Activated CD4-positive, alpha-beta memory T cell treated with anti-CD3 and anti-CD28 coated beads for 36 hours (primary cell): ENCODE measurements at regions not wholly inside any gene's neighbourhood (a gene's known extent, or its start where the extent isn't known, plus 50 kb on each side); places are given as distances from the start of the nearest gene placed in this dataset.

Source experiments
- CTCF ChIA-PET: fragments of 350-600 bp; sonication (Branson Sonifier 250); formaldehyde crosslinking; loops from one replicate; lab custom pipeline; 2021; ENCODE audit warnings: antibody characterized with exemption, inconsistent platforms; lab: Charles Lee
- POLR2A ChIA-PET: fragments of 350-600 bp; sonication (Branson Sonifier 250); formaldehyde crosslinking; loops from one replicate; lab custom pipeline; 2021; ENCODE audit warnings: antibody characterized with exemption; lab: Charles Lee
- DNase-seq: peaks from one replicate; pipeline ENCODE4 v3.0.0-alpha.2; 2020
- H3K27ac Mint-ChIP-seq: one replicate; pipeline ENCODE4 v1.8.0; 2021; ENCODE audit warnings: mixed read lengths
- H3K27me3 Mint-ChIP-seq: one replicate; pipeline ENCODE4 v1.8.0; 2021; ENCODE audit warnings: mixed read lengths
- H3K36me3 Mint-ChIP-seq: one replicate; pipeline ENCODE4 v1.8.0; 2021; ENCODE audit warnings: mixed read lengths
- H3K4me1 Mint-ChIP-seq: one replicate; pipeline ENCODE4 v1.8.0; 2021; ENCODE audit warnings: low read depth, mixed read lengths
- H3K4me3 Mint-ChIP-seq: one replicate; pipeline ENCODE4 v1.8.0; 2021; ENCODE audit warnings: mild to moderate bottlenecking, mixed read lengths
- H3K9me3 Mint-ChIP-seq: one replicate; pipeline ENCODE4 v1.8.0; 2021; ENCODE audit warnings: mixed read lengths
- intact Hi-C: fragments of 100-400 bp; cut with micrococcal nuclease; formaldehyde crosslinking; loops from one replicate; pipeline ENCODE4 v1.15.1; 2023

- Mint-ChIP-seq H3K4me1 (no peaks in the 10 kb centered on the region), H3K36me3 (no peaks in the 10 kb centered on the region)
- CTCF ChIA-PET: no interaction called here
These were observed 132.3 kb upstream of the FAM20A start for GRCh38 chr17:68733241-68734176.

GRCh38 chr17:68732301-68732749 lies 131.2 kb upstream of the FAM20A start:
- POLR2A ChIA-PET: no interaction called here
- H3K4me1 Mint-ChIP-seq: no peaks in the 10 kb centered on the region
- intact Hi-C loops: no loop called here
- peaks cover 4% of the 10 kb centered on the region for H3K27me3 Mint-ChIP-seq
- CTCF ChIA-PET: no interaction called here
- DNase-seq: no peak
- no peaks in the 10 kb centered on the region for H3K36me3 Mint-ChIP-seq
- H3K9me3 Mint-ChIP-seq: no peaks in the 10 kb centered on the region
- H3K4me3 Mint-ChIP-seq: no peak overlapping the region
- no peak overlapping the region for H3K27ac Mint-ChIP-seq

More at GRCh38 chr17:68733241-68734176, 132.3 kb upstream of the FAM20A start:
- Mint-ChIP-seq H3K27ac (no peak overlapping the region), H3K27me3 (peaks cover 4% of the 10 kb centered on the region), H3K9me3 (no peaks in the 10 kb centered on the region), H3K4me3 (no peak overlapping the region)
- intact Hi-C loops: no loop called here
- POLR2A ChIA-PET: no interaction called here
- DNase-seq: no peak

- ChIA-PET POLR2A (no interaction called here), CTCF (no interaction called here)
- Mint-ChIP-seq H3K27ac (no peak overlapping the region), H3K36me3 (no peaks in the 10 kb centered on the region), H3K9me3 (no peaks in the 10 kb centered on the region), H3K4me1 (no peaks in the 10 kb centered on the region), H3K4me3 (no peak overlapping the region), H3K27me3 (peaks cover 8% of the 10 kb centered on the region)
- no peak for DNase-seq
- intact Hi-C loops: no loop called here
These were observed 130.3 kb upstream of the FAM20A start for GRCh38 chr17:68731465-68731864.

GRCh38 chr17:68719431-68719830 lies 118.3 kb upstream of the FAM20A start:
- H3K27me3 Mint-ChIP-seq: peaks cover 18% of the 10 kb centered on the region
- H3K4me3 Mint-ChIP-seq: no peak overlapping the region
- intact Hi-C loops: no loop called here
- H3K4me1 Mint-ChIP-seq: no peaks in the 10 kb centered on the region
- CTCF ChIA-PET: no interaction called here
- no peaks in the 10 kb centered on the region for H3K36me3 Mint-ChIP-seq
- no peak overlapping the region for H3K27ac Mint-ChIP-seq
- H3K9me3 Mint-ChIP-seq: no peaks in the 10 kb centered on the region
- POLR2A ChIA-PET: no interaction called here
- DNase-seq: no peak

GRCh38 chr17:68718926-68719325 lies 117.8 kb upstream of the FAM20A start:
- no peaks in the 10 kb centered on the region for H3K36me3 Mint-ChIP-seq
- no peak for DNase-seq
- ChIA-PET CTCF (no interaction called here), POLR2A (no interaction called here)
- H3K4me1 Mint-ChIP-seq: no peaks in the 10 kb centered on the region
- H3K27ac Mint-ChIP-seq: no peak overlapping the region
- no peak overlapping the region for H3K4me3 Mint-ChIP-seq
- H3K9me3 Mint-ChIP-seq: no peaks in the 10 kb centered on the region
- intact Hi-C loops: no loop called here
- peaks cover 19% of the 10 kb centered on the region for H3K27me3 Mint-ChIP-seq

- Mint-ChIP-seq H3K27me3 (peaks cover 19% of the 10 kb centered on the region), H3K4me1 (no peaks in the 10 kb centered on the region), H3K27ac (no peak overlapping the region), H3K9me3 (no peaks in the 10 kb centered on the region), H3K4me3 (no peak overlapping the region), H3K36me3 (no peaks in the 10 kb centered on the region)
- ChIA-PET POLR2A (no interaction called here), CTCF (no interaction called here)
- intact Hi-C loops: no loop called here
- DNase-seq: no peak
These were observed 117.3 kb upstream of the FAM20A start for GRCh38 chr17:68718465-68718864.

- H3K4me1 Mint-ChIP-seq: no peaks in the 10 kb centered on the region
- POLR2A ChIA-PET: no interaction called here
- intact Hi-C loops: no loop called here
- H3K27me3 Mint-ChIP-seq: peaks cover 26% of the 10 kb centered on the region
- H3K36me3 Mint-ChIP-seq: no peaks in the 10 kb centered on the region
- no peak overlapping the region for H3K4me3 Mint-ChIP-seq
- no peak overlapping the region for H3K27ac Mint-ChIP-seq
- CTCF ChIA-PET: no interaction called here
- no peaks in the 10 kb centered on the region for H3K9me3 Mint-ChIP-seq
- DNase-seq: no peak
These were observed 113.5 kb upstream of the FAM20A start for GRCh38 chr17:68714676-68715075.

GRCh38 chr17:68711858-68712257 lies 110.7 kb upstream of the FAM20A start:
- ChIA-PET POLR2A (no interaction called here), CTCF (no interaction called here)
- Mint-ChIP-seq H3K4me3 (no peak overlapping the region), H3K4me1 (no peaks in the 10 kb centered on the region), H3K27ac (no peak overlapping the region), H3K9me3 (no peaks in the 10 kb centered on the region), H3K27me3 (peaks cover 24% of the 10 kb centered on the region), H3K36me3 (no peaks in the 10 kb centered on the region)
- intact Hi-C loops: no loop called here
- DNase-seq: no peak

- DNase-seq: no peak
- H3K27ac Mint-ChIP-seq: no peak overlapping the region
- ChIA-PET CTCF (no interaction called here), POLR2A (no interaction called here)
- peaks cover 16% of the 10 kb centered on the region for H3K27me3 Mint-ChIP-seq
- intact Hi-C loops: no loop called here
- no peak overlapping the region for H3K4me3 Mint-ChIP-seq
- no peaks in the 10 kb centered on the region for H3K4me1 Mint-ChIP-seq
- H3K36me3 Mint-ChIP-seq: no peaks in the 10 kb centered on the region
- no peaks in the 10 kb centered on the region for H3K9me3 Mint-ChIP-seq
These were observed 109.8 kb upstream of the FAM20A start for GRCh38 chr17:68710976-68711375.

- Mint-ChIP-seq H3K27ac (no peak overlapping the region), H3K9me3 (no peaks in the 10 kb centered on the region), H3K27me3 (peaks cover 14% of the 10 kb centered on the region), H3K4me1 (no peaks in the 10 kb centered on the region), H3K36me3 (no peaks in the 10 kb centered on the region), H3K4me3 (no peak overlapping the region)
- intact Hi-C loops: no loop called here
- DNase-seq: no peak
- ChIA-PET CTCF (no interaction called here), POLR2A (no interaction called here)
These were observed 109.0 kb upstream of the FAM20A start for GRCh38 chr17:68710035-68710780.

GRCh38 chr17:68709461-68709860 lies 108.3 kb upstream of the FAM20A start:
- DNase-seq: no peak
- H3K36me3 Mint-ChIP-seq: no peaks in the 10 kb centered on the region
- H3K4me1 Mint-ChIP-seq: no peaks in the 10 kb centered on the region
- H3K27ac Mint-ChIP-seq: no peak overlapping the region
- no peaks in the 10 kb centered on the region for H3K9me3 Mint-ChIP-seq
- intact Hi-C loops: no loop called here
- CTCF ChIA-PET: no interaction called here
- POLR2A ChIA-PET: no interaction called here
- peaks cover 13% of the 10 kb centered on the region for H3K27me3 Mint-ChIP-seq
- no peak overlapping the region for H3K4me3 Mint-ChIP-seq

- intact Hi-C loops: no loop called here
- DNase-seq: no peak
- no peak overlapping the region for H3K4me3 Mint-ChIP-seq
- no peaks in the 10 kb centered on the region for H3K9me3 Mint-ChIP-seq
- no peaks in the 10 kb centered on the region for H3K36me3 Mint-ChIP-seq
- ChIA-PET POLR2A (no interaction called here), CTCF (no interaction called here)
- H3K27me3 Mint-ChIP-seq: peaks cover 10% of the 10 kb centered on the region
- no peaks in the 10 kb centered on the region for H3K4me1 Mint-ChIP-seq
- no peak overlapping the region for H3K27ac Mint-ChIP-seq
These were observed 105.9 kb upstream of the FAM20A start for GRCh38 chr17:68707031-68707430.
